Nephron progenitor cell (in vitro differentiated cells): ENCODE measurements at regions not wholly inside any gene's neighbourhood (a gene's known extent, or its start where the extent isn't known, plus 50 kb on each side); places are given as distances from the start of the nearest gene placed in this dataset.
"Not testable (repeated sequence)": the region's sequence is repeated elsewhere in the genome, so short reads cannot be mapped to it uniquely, and the experiment has no call there.

Experiments used
- DNase-seq: peaks from one replicate; pipeline ENCODE4 v3.0.0; 2021
- H3K27ac Mint-ChIP-seq: 2 replicates; pipeline ENCODE4 v1.8.0; 2021; ENCODE audit warnings: mild to moderate bottlenecking, moderate library complexity, mixed read lengths
- H3K27me3 Mint-ChIP-seq: 2 replicates; pipeline ENCODE4 v1.8.0; 2021; ENCODE audit warnings: mild to moderate bottlenecking, low read depth, mixed read lengths; ENCODE audit not compliant: poor library complexity
- H3K36me3 Mint-ChIP-seq: 2 replicates; pipeline ENCODE4 v1.8.0; 2021; ENCODE audit warnings: low read depth, mixed read lengths
- H3K4me1 Mint-ChIP-seq: 2 replicates; pipeline ENCODE4 v1.8.0; 2021; ENCODE audit warnings: mixed read lengths
- H3K4me3 Mint-ChIP-seq: 2 replicates; pipeline ENCODE4 v1.8.0; 2021; ENCODE audit warnings: mild to moderate bottlenecking, moderate library complexity, mixed read lengths
- H3K9me3 Mint-ChIP-seq: 2 replicates; pipeline ENCODE4 v1.8.0; 2021; ENCODE audit warnings: mild to moderate bottlenecking, moderate library complexity, mixed read lengths
- CTCF ChIP-seq: fragments of 200-600 bp; sonication (generic); IDR thresholded peaks from 2 replicates; pipeline ENCODE4 v1.5.0; 2021; ENCODE audit warnings: antibody characterized with exemption

GRCh38 chr11:46207270-46207669 lies 70.2 kb upstream of the CREB3L1 start:
- no peak for DNase-seq
- H3K4me3 Mint-ChIP-seq: no peak overlapping the region
- no peaks in the 10 kb centered on the region for H3K36me3 Mint-ChIP-seq
- H3K27ac Mint-ChIP-seq: no peak overlapping the region
- H3K9me3 Mint-ChIP-seq: no peaks in the 10 kb centered on the region
- H3K27me3 Mint-ChIP-seq: peaks cover 18% of the 10 kb centered on the region
- no peak for TF ChIP-seq CTCF
- H3K4me1 Mint-ChIP-seq: peaks cover 9% of the 10 kb centered on the region

- not testable (repeated sequence) for H3K27ac Mint-ChIP-seq, H3K9me3 Mint-ChIP-seq, H3K36me3 Mint-ChIP-seq, H3K4me3 Mint-ChIP-seq, H3K4me1 Mint-ChIP-seq, DNase-seq
- H3K27me3 Mint-ChIP-seq: peaks cover 20% of the 10 kb centered on the region
Observed at GRCh38 chr11:46204415-46204814, 73.0 kb upstream of the CREB3L1 start.

- Mint-ChIP-seq H3K27ac (no peak overlapping the region), H3K36me3 (no peaks in the 10 kb centered on the region), H3K9me3 (no peaks in the 10 kb centered on the region), H3K4me1 (peaks cover 9% of the 10 kb centered on the region), H3K27me3 (peaks cover 20% of the 10 kb centered on the region), H3K4me3 (no peak overlapping the region)
- TF ChIP-seq CTCF: no peak
- DNase-seq: no peak
Observed at GRCh38 chr11:46203746-46204145, 73.7 kb upstream of the CREB3L1 start.

- Mint-ChIP-seq H3K27me3 (peaks cover 20% of the 10 kb centered on the region), H3K9me3 (no peaks in the 10 kb centered on the region), H3K4me3 (no peak overlapping the region), H3K27ac (no peak overlapping the region), H3K36me3 (no peaks in the 10 kb centered on the region), H3K4me1 (peaks cover 9% of the 10 kb centered on the region)
- DNase-seq: no peak
- no peak for TF ChIP-seq CTCF
Observed at GRCh38 chr11:46202696-46203391, 74.6 kb upstream of the CREB3L1 start.

GRCh38 chr11:46202149-46202548 lies 75.3 kb upstream of the CREB3L1 start:
- no peak for TF ChIP-seq CTCF
- Mint-ChIP-seq H3K27me3 (peaks cover 25% of the 10 kb centered on the region), H3K27ac (no peak overlapping the region), H3K4me1 (peaks cover 9% of the 10 kb centered on the region), H3K4me3 (no peak overlapping the region), H3K36me3 (no peaks in the 10 kb centered on the region), H3K9me3 (no peaks in the 10 kb centered on the region)
- DNase-seq: no peak

- no peak for TF ChIP-seq CTCF
- Mint-ChIP-seq H3K4me1 (peaks cover 9% of the 10 kb centered on the region), H3K27me3 (peaks cover 29% of the 10 kb centered on the region), H3K27ac (no peak overlapping the region), H3K4me3 (no peak overlapping the region), H3K9me3 (no peaks in the 10 kb centered on the region), H3K36me3 (no peaks in the 10 kb centered on the region)
- DNase-seq: no peak
Observed at GRCh38 chr11:46200537-46201281, 76.8 kb upstream of the CREB3L1 start.
